DND-41 (cell line): ENCODE measurements at regions not wholly inside any gene's neighbourhood (a gene's known extent, or its start where the extent isn't known, plus 50 kb on each side); places are given as distances from the start of the nearest gene placed in this dataset.

Source experiments
- ATAC-seq: fragments of 200-7000 bp; cut with Tn5 transposase; 3 replicates; pipeline ENCODE4 v1.9.1; 2021; ENCODE audit warnings: low read depth; ENCODE audit not compliant: insufficient read depth
- DNase-seq: peaks from one replicate; pipeline ENCODE4 v3.0.0-alpha.2; 2020
- H2AFZ ChIP-seq: 2 replicates; pipeline ENCODE4 v1.6.0; 2012; ENCODE audit warnings: low read depth, low read length
- H3K27ac ChIP-seq: 2 replicates; pipeline ENCODE4 v1.5.1; 2012; ENCODE audit warnings: low read length, inconsistent platforms
- H3K27me3 ChIP-seq: fragments of 200-600 bp; sonication (generic); 2 replicates; pipeline ENCODE4 v1.6.0; 2012; ENCODE audit warnings: low read length, mild to moderate bottlenecking, inconsistent platforms; ENCODE audit not compliant: insufficient read depth, poor library complexity
- H3K36me3 ChIP-seq: 2 replicates; pipeline ENCODE4 v1.5.1; 2012; ENCODE audit warnings: low read length, inconsistent platforms; ENCODE audit not compliant: insufficient read depth
- H3K4me1 ChIP-seq: 2 replicates; pipeline ENCODE4 v1.5.1; 2012; ENCODE audit warnings: mild to moderate bottlenecking, low read length; ENCODE audit not compliant: insufficient read depth
- H3K4me2 ChIP-seq: 2 replicates; pipeline ENCODE4 v1.6.0; 2012; ENCODE audit warnings: mild to moderate bottlenecking, moderate library complexity, low read length, inconsistent platforms; ENCODE audit not compliant: insufficient read depth
- H3K4me3 ChIP-seq, 2 experiments: fragments of 200-600 bp in 1 of 2; shearing (Covaris generic) in 1 of 2; 2 replicates each; pipeline ENCODE4 v1.5.1; 2012 to 2016; ENCODE audit warnings: inconsistent platforms in 2 of 2, low read length in 2 of 2, mild to moderate bottlenecking in 2 of 2, low read depth in 1 of 2, moderate library complexity in 1 of 2
- H3K79me2 ChIP-seq: 2 replicates; pipeline ENCODE4 v1.6.0; 2012; ENCODE audit warnings: low read length, inconsistent platforms; ENCODE audit not compliant: insufficient read depth
- H3K9ac ChIP-seq: 2 replicates; pipeline ENCODE4 v1.6.0; 2012; ENCODE audit warnings: low read depth, mild to moderate bottlenecking, inconsistent platforms, low read length, moderate library complexity
- H3K9me3 ChIP-seq: 2 replicates; pipeline ENCODE4 v1.5.1; 2012; ENCODE audit warnings: low read length, moderate library complexity, mild to moderate bottlenecking, inconsistent platforms; ENCODE audit not compliant: insufficient read depth, severe bottlenecking
- H4K20me1 ChIP-seq: 2 replicates; pipeline ENCODE4 v1.6.0; 2012; ENCODE audit warnings: low read length; ENCODE audit not compliant: insufficient read depth
- CTCF ChIP-seq: IDR thresholded peaks from 2 replicates; pipeline ENCODE4 v1.5.1; 2012; ENCODE audit warnings: borderline replicate concordance, low read length, moderate library complexity, mild to moderate bottlenecking; ENCODE audit not compliant: poor library complexity, severe bottlenecking; ENCODE audit errors: extremely low read depth
- EZH2 ChIP-seq: IDR thresholded peaks from 3 replicates; pipeline ENCODE4 v1.6.1; 2012; ENCODE audit warnings: borderline replicate concordance, low read depth, mild to moderate bottlenecking, moderate library complexity, low read length, inconsistent platforms; ENCODE audit not compliant: severe bottlenecking

GRCh38 chr6:93817937-93818336 is 398.6 kb upstream of the EPHA7 start:
- TF ChIP-seq CTCF (no peak), EZH2 (no peak)
- no peaks in the 10 kb centered on the region for H3K9me3 ChIP-seq
- H3K4me1 ChIP-seq, result no peaks in the 10 kb centered on the region
- H3K4me2 ChIP-seq, result no peak overlapping the region
- no peak for DNase-seq
- H3K27me3 ChIP-seq, result no peaks in the 10 kb centered on the region
- ATAC-seq, result no peak
- no peak overlapping the region for H3K9ac ChIP-seq
- H3K36me3 ChIP-seq, result no peaks in the 10 kb centered on the region
- no peak overlapping the region for H2AFZ ChIP-seq
- no peak overlapping the region for H3K4me3 ChIP-seq
- H4K20me1 ChIP-seq, result no peaks in the 10 kb centered on the region
- H3K27ac ChIP-seq, result no peak overlapping the region
- H3K79me2 ChIP-seq, result no peaks in the 10 kb centered on the region

GRCh38 chr6:93806409-93807270 is 387.3 kb upstream of the EPHA7 start:
- H3K79me2 ChIP-seq, result no peaks in the 10 kb centered on the region
- TF ChIP-seq EZH2 (no peak), CTCF (no peak)
- H3K4me1 ChIP-seq, result no peaks in the 10 kb centered on the region
- no peak overlapping the region for H2AFZ ChIP-seq
- no peaks in the 10 kb centered on the region for H3K27me3 ChIP-seq
- no peaks in the 10 kb centered on the region for H4K20me1 ChIP-seq
- ATAC-seq (no peak), DNase-seq (no peak)
- no peak overlapping the region for H3K9ac ChIP-seq
- H3K9me3 ChIP-seq, result no peaks in the 10 kb centered on the region
- H3K4me2 ChIP-seq, result no peak overlapping the region
- no peaks in the 10 kb centered on the region for H3K36me3 ChIP-seq
- H3K4me3 ChIP-seq, result no peak overlapping the region
- H3K27ac ChIP-seq, result no peak overlapping the region

GRCh38 chr6:93801101-93801847 is 381.9 kb upstream of the EPHA7 start:
- Histone ChIP-seq H3K9me3 (no peaks in the 10 kb centered on the region), H3K4me1 (no peaks in the 10 kb centered on the region), H3K9ac (no peak overlapping the region), H3K4me2 (no peak overlapping the region), H3K79me2 (no peaks in the 10 kb centered on the region), H3K27ac (no peak overlapping the region), H3K27me3 (no peaks in the 10 kb centered on the region), H3K36me3 (no peaks in the 10 kb centered on the region), H4K20me1 (no peaks in the 10 kb centered on the region), H2AFZ (no peak overlapping the region), H3K4me3 (no peak overlapping the region)
- DNase-seq (no peak), ATAC-seq (no peak)
- TF ChIP-seq EZH2 (no peak), CTCF (no peak)
